GM23248 (cell line): ENCODE measurements at regions not wholly inside any gene's neighbourhood (a gene's known extent, or its start where the extent isn't known, plus 50 kb on each side); places are given as distances from the start of the nearest gene placed in this dataset.

Source experiments
- EZH2 ChIP-seq: fragments of 200-600 bp; sonication (generic); IDR thresholded peaks from 2 replicates; pipeline ENCODE4 v1.6.1; 2018; ENCODE audit warnings: antibody characterized with exemption, mild to moderate bottlenecking; ENCODE audit not compliant: insufficient read depth, poor library complexity, severe bottlenecking
- EZH2phosphoT487 ChIP-seq: fragments of 200-600 bp; sonication (generic); IDR thresholded peaks from 2 replicates; pipeline ENCODE4 v1.6.1; 2018; ENCODE audit warnings: antibody characterized with exemption, moderate library complexity, mild to moderate bottlenecking, low read depth; ENCODE audit not compliant: insufficient read depth

- TF ChIP-seq EZH2, result no peak
- TF ChIP-seq EZH2phosphoT487, result no peak
Measured at GRCh38 chr10:78403781-78404180, 370.1 kb downstream of the RPS24 start.
